Peyer's patch (tissue), 4 donors: ENCODE measurements at regions not wholly inside any gene's neighbourhood (a gene's known extent, or its start where the extent isn't known, plus 50 kb on each side); places are given as distances from the start of the nearest gene placed in this dataset.

ENCODE experiments used
- POLR2A ChIP-seq, 2 donors: fragments of 450-650 bp; IDR thresholded peaks; one replicate each; pipeline ENCODE4 v1.5.1; 2017; ENCODE audit warnings: antibody characterized with exemption in 2 of 2, mild to moderate bottlenecking in 2 of 2, moderate library complexity in 2 of 2
- TF ChIP-seq, protein P1 (sequence below), 6 experiments: fragments of 450-650 bp in 4 of 6; fragments of 200-600 bp in 2 of 6; sonication (generic) in 1 of 6; IDR thresholded peaks; one replicate each; pipeline ENCODE4 v1.5.1; 2017 to 2019; ENCODE audit warnings: antibody characterized with exemption in 6 of 6, mild to moderate bottlenecking in 3 of 6, moderate library complexity in 1 of 6

- TF ChIP-seq, protein P1, sequence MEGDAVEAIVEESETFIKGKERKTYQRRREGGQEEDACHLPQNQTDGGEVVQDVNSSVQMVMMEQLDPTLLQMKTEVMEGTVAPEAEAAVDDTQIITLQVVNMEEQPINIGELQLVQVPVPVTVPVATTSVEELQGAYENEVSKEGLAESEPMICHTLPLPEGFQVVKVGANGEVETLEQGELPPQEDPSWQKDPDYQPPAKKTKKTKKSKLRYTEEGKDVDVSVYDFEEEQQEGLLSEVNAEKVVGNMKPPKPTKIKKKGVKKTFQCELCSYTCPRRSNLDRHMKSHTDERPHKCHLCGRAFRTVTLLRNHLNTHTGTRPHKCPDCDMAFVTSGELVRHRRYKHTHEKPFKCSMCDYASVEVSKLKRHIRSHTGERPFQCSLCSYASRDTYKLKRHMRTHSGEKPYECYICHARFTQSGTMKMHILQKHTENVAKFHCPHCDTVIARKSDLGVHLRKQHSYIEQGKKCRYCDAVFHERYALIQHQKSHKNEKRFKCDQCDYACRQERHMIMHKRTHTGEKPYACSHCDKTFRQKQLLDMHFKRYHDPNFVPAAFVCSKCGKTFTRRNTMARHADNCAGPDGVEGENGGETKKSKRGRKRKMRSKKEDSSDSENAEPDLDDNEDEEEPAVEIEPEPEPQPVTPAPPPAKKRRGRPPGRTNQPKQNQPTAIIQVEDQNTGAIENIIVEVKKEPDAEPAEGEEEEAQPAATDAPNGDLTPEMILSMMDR (IDR thresholded peaks at IDR 0.05), result no peak
- TF ChIP-seq POLR2A (IDR thresholded peaks at IDR 0.05), result no peak
Measured at GRCh38 chr19:30783936-30784335, 411.8 kb downstream of the ZNF536 start.
